ENCODE measurements at regions not wholly inside any gene's neighbourhood (a gene's known extent, or its start where the extent isn't known, plus 50 kb on each side); places are given as distances from the start of the nearest gene placed in this dataset.
"Not testable (repeated sequence)": the region's sequence is repeated elsewhere in the genome, so short reads cannot be mapped to it uniquely, and the experiment has no call there.

DNA sequence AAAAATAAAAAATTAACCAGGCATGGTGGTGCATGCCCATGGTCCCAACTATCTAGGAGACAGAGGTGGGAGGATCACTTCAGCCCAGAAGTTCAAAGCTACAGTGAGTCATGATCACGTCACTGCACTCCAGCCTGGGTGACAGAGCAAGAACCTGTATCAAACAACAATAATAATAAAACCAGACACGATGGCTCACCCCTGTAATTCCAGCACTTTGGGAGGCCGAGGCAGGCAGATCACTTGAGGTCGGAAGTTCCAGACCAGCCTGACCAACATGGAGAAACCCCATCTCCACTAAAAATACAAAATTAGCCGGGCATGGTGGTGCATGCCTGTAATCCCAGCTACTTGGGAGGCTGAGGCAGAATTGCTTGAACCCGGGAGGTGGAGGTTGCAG is 159.4 kb downstream of the SKIDA1 start:
- peak; percentile 78 for DNase-seq (ENCODE audit: low read depth)

DNA sequence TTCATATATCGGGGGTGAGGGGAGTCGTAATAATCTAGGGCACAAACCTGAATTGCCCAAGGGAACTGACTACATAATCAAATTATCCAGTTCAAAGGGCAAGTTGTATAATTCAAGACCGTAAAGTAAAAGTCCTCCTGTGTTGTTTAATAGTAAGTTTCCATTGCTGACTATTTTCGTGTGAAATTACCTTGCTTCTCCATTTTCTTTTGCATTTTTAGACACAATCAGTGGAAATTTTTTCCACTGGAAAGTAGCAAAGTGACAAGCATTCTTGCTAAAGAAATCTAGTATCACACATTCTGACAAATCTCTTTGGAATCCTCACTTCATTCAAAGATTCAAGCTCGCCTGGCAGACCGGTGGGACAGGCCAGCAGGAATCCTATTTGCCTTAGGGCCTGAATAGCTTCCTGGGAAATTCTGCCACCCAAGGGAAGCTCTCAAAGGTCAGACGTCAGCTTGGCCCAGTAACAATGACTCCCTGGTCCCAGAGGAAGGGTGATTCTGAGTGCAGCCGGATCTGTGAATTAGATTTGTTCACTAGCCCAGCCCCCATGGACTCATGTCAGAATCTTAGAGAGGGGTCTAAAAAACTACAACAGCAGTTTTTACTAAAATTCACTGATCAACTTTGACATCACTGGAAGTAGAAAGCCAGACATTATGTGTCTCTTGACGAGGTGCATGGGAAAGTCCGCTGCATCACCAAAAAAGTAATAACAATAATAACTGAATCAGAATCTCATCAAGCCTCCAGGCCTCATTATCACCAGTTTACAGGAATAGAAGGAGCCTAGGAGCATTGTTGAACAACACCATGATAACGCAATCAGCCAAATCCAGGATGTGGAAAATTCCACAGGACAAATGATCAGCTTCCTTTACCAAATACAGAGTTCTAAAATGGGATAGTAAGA is 161.0 kb downstream of the SKIDA1 start:
- DNase-seq (ENCODE audit: low read depth), result peak; percentile 97

DNA sequence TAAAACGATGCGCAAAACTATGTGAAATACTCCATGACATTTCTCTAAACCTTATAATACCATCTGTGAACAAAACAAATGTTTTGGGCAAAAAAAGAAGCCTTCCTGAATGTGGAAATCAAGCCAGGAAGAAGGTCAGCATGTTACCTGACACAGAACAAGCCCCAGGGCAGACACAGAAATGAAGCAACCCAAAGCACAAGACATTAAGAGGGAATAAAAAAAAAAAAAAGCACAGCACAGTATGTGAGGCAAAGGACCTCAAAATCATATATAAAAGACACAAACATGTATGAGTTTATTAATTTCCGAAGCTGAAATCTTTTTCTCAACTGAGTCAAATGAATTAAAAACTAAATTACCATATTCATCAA is 161.8 kb downstream of the SKIDA1 start:
- DNase-seq (ENCODE audit: low read depth), result no peak

- peak; percentile 32 for DNase-seq (ENCODE audit: low read depth)
Observed at GRCh38 chr10:21363092-21363730, 162.3 kb downstream of the SKIDA1 start.

- DNase-seq (ENCODE audit: low read depth), result no peak
Observed at GRCh38 chr10:21359202-21359601, 166.3 kb downstream of the SKIDA1 start.

DNA sequence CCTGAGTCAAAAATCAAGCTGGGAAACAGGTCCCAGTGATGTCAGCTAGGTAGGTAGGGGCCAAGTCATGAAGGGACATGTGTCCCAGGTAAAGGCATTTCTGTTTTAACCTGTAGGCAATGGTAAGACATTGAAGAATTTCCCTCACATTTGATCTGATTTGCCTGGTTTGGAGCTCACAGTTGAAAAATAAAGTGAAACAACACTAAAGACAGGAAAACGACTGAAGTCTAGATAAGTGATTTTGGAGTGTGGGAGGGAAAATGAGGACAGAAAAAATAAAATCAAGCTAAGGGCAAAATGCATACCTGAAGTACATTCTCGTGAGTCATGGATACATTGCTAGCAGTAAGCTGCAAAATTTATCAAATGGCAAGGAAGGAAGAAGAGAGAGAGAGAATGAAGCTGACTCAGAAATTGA is 169.9 kb downstream of the SKIDA1 start:
- DNase-seq (ENCODE audit: low read depth), result peak; percentile 65

DNA sequence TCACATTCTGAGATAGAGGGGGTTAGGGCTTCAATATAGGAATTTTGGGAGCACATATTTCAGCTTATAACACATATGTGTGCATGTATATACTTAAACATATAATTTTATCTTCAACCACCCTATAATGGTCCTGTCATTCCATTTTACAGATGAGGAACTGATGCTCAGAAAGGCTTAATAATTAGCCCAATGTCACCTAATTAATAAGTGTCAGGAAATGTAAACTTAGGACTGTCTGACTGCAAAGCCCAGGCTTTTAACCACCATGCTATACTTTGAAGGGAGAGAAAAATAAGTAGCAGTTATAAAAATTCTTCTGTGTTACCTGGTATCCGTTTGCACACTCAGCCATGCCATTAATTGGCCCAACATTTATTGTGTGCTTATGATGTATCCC is 172.6 kb downstream of the SKIDA1 start:
- no peak for DNase-seq (ENCODE audit: low read depth)

DNA sequence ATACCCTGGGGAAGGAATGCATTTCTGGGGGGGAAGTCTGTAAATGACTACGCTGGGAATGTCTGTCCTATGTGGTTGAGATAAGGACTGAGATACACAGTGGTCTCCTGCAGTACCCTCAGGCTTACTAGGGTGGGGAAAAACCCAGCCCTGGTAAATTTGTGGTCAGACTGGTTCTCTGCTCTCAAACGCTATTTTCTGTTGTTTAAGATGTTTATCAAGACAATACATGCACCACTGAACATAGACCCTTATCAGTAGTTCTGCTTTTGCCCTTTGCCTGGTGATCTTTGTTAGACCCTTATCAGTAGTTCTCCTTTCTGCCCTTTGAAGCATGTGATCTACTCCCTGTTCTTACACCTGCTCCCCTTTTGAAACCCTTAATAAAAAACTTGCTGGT is 173.9 kb downstream of the SKIDA1 start:
- DNase-seq (ENCODE audit: low read depth), result not testable (repeated sequence)

- DNase-seq (ENCODE audit: low read depth), result peak; percentile 19
Observed at GRCh38 chr10:21349912-21350286, 175.6 kb downstream of the SKIDA1 start.

DNA sequence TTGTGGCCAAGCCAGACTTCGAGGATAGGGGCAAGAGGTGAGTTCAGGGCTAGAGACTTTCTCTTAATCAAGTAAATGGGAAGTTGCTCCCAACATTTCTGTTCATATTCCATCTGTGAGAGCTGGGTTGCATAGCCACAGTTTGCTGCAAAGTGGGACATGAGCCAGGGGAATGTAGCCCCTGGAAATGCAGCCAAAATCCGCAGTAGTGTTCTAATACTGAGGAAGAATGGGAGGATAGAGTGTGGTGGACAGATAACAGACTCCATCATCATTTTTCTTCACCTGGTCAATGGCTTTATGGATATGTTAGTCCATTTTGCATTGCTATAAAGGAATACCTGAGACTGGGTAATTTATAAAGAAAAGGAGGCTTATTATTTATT is 177.7 kb downstream of the SKIDA1 start:
- no peak for DNase-seq (ENCODE audit: low read depth)

DNA sequence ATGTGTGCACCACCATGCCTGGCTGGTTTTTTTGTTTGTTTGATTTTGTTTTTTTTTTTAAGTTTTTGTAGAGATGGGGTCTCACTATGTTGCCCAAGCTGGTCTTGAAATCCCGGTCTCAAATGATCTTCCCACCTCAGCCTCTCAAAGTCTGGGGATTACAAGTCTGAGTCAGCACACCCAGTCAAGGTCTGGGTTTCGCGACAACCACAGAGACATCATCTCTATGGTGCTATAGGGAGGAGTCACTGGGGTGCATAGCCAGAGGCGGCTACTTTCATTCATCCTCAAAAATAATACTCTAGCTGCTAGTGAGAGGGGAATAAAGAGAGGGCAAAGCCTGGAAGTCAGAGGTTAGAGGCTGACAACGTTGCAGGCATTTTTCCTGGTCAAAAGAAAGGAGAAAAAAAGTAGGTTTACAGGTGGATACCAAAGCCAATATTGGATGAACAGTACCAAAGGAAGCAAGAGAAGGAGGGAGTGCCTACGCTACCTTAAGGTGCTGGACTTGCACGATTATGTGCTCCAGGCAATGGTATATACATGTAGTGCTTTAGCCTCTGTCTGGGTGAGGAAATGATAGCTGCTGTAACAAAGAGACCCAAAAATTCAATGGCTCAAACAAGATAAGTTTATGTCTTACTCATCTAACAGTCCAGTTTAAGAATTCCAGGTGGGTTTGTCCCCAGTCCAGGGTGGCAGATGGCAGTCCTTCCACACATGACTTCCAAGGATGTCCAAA is 178.3 kb downstream of the SKIDA1 start:
- DNase-seq (ENCODE audit: low read depth), result no peak

GRCh38 chr10:21343087-21343486 is 182.4 kb downstream of the SKIDA1 start:
- no peak for DNase-seq (ENCODE audit: low read depth)

DNA sequence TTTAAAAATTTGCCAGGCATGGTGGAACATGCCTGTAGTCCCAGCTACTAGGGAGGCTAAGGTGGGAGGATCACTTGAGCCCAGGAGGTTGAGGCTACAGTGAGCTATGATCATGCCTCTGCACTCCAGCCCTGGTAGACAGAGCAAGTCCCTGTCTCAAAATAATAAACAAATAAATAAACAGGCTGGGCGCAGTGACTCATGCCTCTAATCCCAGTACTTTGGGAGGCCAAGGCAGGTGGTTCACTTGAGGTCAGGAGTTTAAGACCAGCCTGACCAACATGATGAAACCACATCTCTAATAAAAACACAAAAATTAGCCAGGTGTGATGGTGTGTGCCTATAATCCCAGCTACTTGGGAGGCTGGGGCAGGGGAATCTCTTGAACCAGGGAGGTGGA is 183.0 kb downstream of the SKIDA1 start:
- not testable (repeated sequence) for DNase-seq (ENCODE audit: low read depth)

DNA sequence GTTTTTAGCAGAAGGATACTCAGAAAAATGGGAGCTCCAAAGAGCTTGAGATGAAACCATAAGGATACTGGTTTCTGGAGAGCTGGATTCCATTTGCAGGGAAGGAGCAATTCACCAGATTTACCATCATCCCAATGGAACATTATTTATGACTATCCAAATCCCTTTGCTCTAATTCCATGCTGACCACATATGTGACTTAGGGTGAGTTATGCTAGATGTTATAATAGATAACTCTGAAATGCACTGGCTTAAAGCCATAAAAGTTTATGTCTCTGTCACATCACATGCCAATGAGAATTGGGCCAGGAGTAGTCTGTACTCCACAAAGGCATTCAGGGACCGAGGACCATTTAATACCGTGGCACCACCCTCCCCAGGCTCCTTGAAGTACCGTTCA is 185.2 kb downstream of the SKIDA1 start:
- DNase-seq (ENCODE audit: low read depth), result peak; percentile 78

DNA sequence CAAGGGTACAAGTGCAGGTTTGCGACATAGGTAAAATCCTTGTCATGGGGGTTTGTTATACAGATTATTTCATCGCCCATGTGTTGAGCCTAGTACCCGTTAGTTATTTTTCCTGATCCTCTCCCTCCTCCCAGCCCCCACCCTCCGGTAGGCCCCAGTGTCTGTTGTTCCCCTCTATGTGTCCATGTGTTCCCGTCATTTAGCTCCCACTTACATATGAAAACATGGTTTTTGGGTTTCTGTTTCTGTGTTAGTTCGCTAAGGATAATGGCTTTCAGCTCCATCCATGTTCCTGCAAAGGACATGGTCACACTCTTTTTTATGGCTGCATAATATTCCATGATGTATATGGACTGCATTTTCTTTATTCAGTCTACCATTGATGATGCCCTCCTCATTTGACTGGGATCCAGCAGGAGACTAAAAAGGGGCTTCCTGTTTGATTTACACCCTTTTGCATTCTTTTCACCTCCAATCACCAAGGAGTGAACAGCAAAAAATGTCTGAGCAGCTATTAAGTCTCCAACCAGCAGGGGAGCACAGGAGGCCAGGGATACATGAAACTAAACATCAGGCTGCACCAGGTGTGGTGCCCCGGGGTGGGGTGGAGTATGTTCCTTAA is 188.2 kb downstream of the SKIDA1 start:
- no peak for DNase-seq (ENCODE audit: low read depth)

DNA sequence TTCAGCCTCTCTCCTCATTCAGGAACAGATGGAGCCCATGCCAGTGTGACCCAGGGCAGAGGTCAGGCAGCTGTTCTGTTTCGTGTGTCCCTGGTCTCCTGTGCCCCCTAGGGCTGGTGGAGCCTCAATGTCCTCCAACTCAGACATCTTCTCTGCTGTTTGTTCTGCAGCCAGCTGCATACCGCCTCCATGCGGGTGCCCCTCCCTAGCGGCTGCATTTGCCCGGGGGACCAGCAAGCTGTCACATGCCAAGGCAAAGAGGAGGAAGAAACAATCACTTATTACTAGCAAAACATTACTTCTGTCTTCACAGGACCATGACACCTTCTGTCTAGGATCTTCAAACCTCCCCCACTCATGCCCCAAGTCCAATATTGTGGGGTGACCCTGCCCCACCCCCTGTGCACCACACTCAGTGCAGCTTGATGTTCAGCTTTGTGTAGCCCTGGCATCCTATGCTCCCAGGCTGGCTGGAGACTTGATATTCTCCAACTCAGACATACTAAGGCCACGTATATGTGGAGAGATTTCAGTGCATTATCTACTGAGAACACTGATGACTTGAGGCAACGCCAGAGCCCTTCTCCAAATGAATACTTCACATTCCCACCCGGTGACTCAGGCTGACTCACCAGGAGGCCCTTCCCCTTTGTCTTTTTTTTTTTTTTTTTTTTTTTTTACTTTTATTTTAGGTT is 188.9 kb downstream of the SKIDA1 start:
- peak; percentile 98 for DNase-seq (ENCODE audit: low read depth)

DNA sequence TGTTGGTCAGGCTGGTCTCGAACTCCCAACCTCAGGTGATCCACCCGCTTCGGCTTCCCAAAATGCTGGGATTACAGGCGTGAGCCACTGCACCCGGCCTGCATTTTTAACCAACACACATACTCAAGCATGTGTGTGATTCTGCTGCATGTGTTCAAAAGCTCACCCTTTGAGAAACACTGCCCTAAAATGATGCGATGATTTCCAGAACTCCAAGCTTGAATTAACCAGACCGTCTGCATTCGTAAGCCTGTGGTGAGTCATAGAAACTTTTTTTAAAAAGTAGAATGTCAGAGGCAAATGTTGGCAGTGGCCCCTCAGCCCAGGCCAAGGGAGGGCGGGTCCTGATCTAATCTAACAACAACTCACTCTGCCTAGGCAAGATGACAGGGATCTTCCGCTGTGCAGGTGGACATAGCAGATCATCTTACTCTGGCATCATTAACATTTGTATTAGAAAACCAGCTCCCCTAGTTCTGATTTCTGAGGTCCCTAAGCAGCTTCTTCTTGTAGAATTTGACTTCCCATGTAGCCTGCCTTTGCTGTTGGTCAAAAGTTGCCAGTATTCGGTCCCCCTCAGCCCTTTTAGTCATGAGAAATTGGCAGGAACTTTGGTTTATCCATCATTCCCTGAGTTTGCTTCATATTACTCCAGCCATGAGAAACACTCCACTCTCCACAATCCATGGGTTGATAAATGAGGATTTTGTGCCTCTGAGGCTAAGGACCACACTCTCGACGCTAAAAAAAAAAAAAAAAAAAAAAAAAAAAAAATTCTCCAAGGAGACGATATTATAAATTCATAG is 190.4 kb downstream of the SKIDA1 start:
- peak; percentile 89 for DNase-seq (ENCODE audit: low read depth)

DNA sequence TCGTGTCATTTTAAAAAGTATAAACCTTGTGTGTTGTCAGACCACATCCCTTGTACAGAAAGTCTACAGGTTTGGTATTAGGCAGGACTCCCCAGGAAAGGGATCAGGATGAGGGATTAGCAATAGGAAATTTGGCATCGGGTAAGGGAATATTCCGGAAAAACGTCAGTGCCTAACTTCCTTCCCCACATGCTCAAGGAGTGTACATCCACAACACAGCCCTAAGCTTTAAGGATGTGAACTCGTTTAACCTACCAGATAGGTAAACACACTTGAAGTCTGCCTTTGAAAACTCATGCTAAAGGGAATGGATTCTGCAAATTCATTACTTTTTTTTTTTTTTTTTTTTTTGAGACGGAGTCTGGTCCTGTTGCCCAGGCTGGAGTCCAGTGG is 194.9 kb downstream of the SKIDA1 start:
- DNase-seq (ENCODE audit: low read depth), result no peak

DNA sequence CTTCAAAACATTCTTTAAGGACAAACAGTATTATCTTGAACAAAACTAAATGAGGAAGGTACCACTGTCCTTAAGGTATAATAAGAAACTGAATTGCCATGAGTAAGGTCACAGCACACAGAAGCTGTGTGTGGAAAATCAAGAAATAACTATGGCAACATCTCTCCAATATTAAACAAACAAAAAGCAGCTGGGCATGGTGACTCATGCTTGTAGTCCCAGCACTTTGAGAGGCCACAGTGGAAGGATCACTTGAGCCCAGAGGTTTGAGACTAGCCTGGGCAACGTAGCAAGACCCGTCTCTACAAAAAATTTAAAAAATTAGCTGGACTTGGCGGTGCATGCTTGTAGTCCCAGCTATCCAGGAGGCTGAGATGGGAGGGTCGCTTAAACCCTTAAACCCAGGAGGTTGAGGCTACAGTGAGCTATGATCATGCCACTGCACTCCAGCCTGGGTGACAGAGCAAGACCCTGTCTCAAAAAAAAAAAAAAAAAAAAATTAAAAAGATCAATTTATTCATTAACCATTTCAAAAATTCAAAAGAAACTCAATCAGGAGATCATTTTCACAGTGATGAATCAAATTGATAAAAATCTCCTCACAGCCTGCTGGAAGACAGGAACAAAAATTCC is 195.4 kb downstream of the SKIDA1 start:
- DNase-seq (ENCODE audit: low read depth), result peak; percentile 89

- no peak for DNase-seq (ENCODE audit: low read depth)
Observed at GRCh38 chr10:21327289-21327993, 198.0 kb downstream of the SKIDA1 start.
